ENCODE measurements at regions not wholly inside any gene's neighbourhood (a gene's known extent, or its start where the extent isn't known, plus 50 kb on each side); places are given as distances from the start of the nearest gene placed in this dataset.

GRCh38 chr15:81497238-81497637 lies 123.2 kb upstream of the TMC3 start:
- H3K27me3 ChIP-seq (ENCODE audit: insufficient read depth, low read length): no peaks in the 10 kb centered on the region
- Mint-ChIP-seq H3K9me3 (peaks cover 7 to 8% of the 10 kb centered on the region in 2 experiments), H3K27ac (no peak overlapping the region), H3K27me3 (ENCODE audit: low read depth) (no peaks in the 10 kb centered on the region; the same call in none of the 2 replicates), H3K36me3 (ENCODE audit: insufficient read depth in 1 of 3, low read depth in 3 of 3) (no peaks in the 10 kb centered on the region; a peak in 1 of 7 replicates), H3K4me1 (peaks cover 6% of the 10 kb centered on the region in 2 experiments), H3K4me3 (no peak overlapping the region)
- TF ChIP-seq CTCF (conservative IDR thresholded peaks at IDR 0.05): no peak
- no peak overlapping the region for H3K4ac ChIP-seq (ENCODE audit: low read depth, low read length)
- H2AK5ac ChIP-seq (ENCODE audit: insufficient read length, low read length): no peak overlapping the region
- no peak for DNase-seq
- H2BK120ac ChIP-seq (ENCODE audit: low read depth, low read length, poor library complexity, severe bottlenecking): no peak overlapping the region
- no peak overlapping the region for H2BK5ac ChIP-seq (ENCODE audit: insufficient read length, low read length)
- WGBS (ENCODE audit: extremely low coverage, insufficient read length, low lambda C conversion rate): no CpG with 5 or more reads among the region's 6 CpGs
- H3K23me2 ChIP-seq (ENCODE audit: insufficient read length, low read depth, low read length, poor library complexity, severe bottlenecking): no peaks in the 10 kb centered on the region
- H4K8ac ChIP-seq (replicated peaks; ENCODE audit: insufficient read length, low read depth, low read length): no peak overlapping the region
- H2BK15ac ChIP-seq (ENCODE audit: low read depth, low read length): no peak overlapping the region
- H2BK12ac ChIP-seq (ENCODE audit: insufficient read length, low read depth, low read length): no peak overlapping the region
- H3K4me1 ChIP-seq (ENCODE audit: insufficient read depth, low read length): no peaks in the 10 kb centered on the region; the same call in 1 of the 2 replicates
- no peak overlapping the region for H3K23ac ChIP-seq (ENCODE audit: insufficient read length, low read depth, low read length)
- no peak overlapping the region for H4K5ac ChIP-seq (ENCODE audit: insufficient read length, low read depth, low read length)
- H3K79me1 ChIP-seq (ENCODE audit: insufficient read depth, low read depth, low read length, poor library complexity, severe bottlenecking): no peaks in the 10 kb centered on the region
- no peak overlapping the region for H2BK20ac ChIP-seq (ENCODE audit: low read depth, low read length, poor library complexity, severe bottlenecking)
- no peak overlapping the region for H3K14ac ChIP-seq (ENCODE audit: insufficient read depth, low read length)
- no peaks in the 10 kb centered on the region for H4K20me1 ChIP-seq (ENCODE audit: control insufficient read depth, insufficient read depth, insufficient read length)
- H4K91ac ChIP-seq (ENCODE audit: insufficient read length, low read depth, low read length): no peak overlapping the region
- no peak overlapping the region for H2AFZ ChIP-seq (ENCODE audit: low read length)
- no peak overlapping the region for H3K4me2 ChIP-seq (ENCODE audit: insufficient read depth, insufficient read length, low read length)
- H3K56ac ChIP-seq (ENCODE audit: insufficient read length, low read depth, low read length): no peak overlapping the region
- no peak overlapping the region for H3T11ph ChIP-seq (ENCODE audit: low read length)
- no peaks in the 10 kb centered on the region for H3K79me2 ChIP-seq (ENCODE audit: insufficient read depth, low read length)
- no peak overlapping the region for H3K9ac ChIP-seq (ENCODE audit: extremely low read depth, insufficient read length, low read length)
- H3K18ac ChIP-seq (ENCODE audit: insufficient read length, low read depth, low read length): no peak overlapping the region
- H3K27ac ChIP-seq (ENCODE audit: insufficient read length, low read depth, low read length): no peak overlapping the region
- H3K9me3 ChIP-seq (ENCODE audit: control insufficient read depth, low read depth, low read length): no peaks in the 10 kb centered on the region

Data from H9 (cell line).